ACHN (cell line): ENCODE measurements at regions not wholly inside any gene's neighbourhood (a gene's known extent, or its start where the extent isn't known, plus 50 kb on each side); places are given as distances from the start of the nearest gene placed in this dataset.
A peak's percentile ranks its signal among the peaks of the same experiment; 100 is the strongest.
"Not testable (repeated sequence)": the region's sequence is repeated elsewhere in the genome, so short reads cannot be mapped to it uniquely, and the experiment has no call there.

Experiments used
- DNase-seq: peaks from one replicate; pipeline ENCODE4 v3.0.0-alpha.2; 2015
- in situ Hi-C: cut with HindIII; loops from 2 replicates; pipeline ENCODE4 v1.10.0; 2017; ENCODE audit warnings: low sequenced_read_pairs, low pct_ligation_motif_present, low pct_unique_long_range_greater_than_20kb

DNA sequence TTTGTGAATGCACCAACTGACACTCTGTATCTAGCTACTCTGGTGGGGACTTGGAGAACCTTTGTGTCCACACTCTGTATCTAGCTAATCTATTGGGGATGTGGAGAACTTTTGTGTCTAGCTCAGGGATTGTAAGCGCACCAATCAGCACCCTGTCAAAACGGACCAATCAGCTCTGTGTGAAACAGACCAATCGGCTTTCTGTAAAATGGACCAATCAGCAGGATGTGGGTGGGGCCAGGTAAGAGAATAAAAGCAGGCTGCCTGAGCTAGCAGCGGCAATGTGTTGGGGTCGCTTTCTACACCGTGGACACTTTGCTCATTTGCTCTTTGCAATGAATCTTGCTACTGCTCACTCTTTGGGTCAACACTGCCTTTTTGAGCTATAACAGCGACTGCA is 78.5 kb upstream of the KCNAB1 start:
- in situ Hi-C loops, DNase-seq: not testable (repeated sequence)

DNA sequence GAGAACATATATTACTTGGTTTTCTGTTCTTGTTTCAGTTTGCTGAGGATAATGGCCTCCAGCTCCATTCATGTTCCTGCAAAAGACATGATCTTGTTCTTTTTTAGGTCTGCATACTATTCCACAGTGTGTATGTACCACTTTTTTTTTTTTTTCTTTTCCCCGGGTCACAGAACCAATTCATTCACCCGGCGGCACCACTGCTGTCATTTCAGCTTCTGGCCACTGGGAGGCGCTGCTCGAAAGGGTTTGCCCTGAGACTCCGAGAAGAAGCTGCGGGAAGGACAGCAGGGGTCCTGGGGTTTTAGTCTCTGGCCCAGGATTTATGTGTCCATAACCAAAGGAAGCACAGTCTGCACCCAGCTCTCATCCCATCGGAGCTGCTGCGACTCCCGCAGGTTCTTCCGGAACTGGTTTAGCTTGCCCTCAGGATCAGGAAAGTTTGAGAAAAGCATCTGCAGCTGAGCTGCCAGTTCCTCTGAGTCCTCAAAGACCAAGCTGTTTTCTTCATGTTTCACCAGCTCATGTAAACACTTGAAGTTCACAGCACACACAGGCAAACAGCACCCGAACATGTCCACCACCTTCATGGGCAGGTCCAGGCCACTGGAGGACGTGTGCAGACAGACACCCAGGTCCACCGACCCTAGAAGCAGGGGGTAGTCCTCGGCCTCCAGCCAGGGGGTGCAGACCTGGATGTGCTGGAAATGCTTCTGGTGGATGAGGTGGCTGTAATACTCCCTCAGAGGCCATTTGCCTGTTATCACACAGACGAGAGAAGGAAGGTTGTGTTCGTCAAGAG is 76.3 kb upstream of the KCNAB1 start:
- in situ Hi-C loops, result not testable (repeated sequence)
- DNase-seq, result peak; percentile 30

DNA sequence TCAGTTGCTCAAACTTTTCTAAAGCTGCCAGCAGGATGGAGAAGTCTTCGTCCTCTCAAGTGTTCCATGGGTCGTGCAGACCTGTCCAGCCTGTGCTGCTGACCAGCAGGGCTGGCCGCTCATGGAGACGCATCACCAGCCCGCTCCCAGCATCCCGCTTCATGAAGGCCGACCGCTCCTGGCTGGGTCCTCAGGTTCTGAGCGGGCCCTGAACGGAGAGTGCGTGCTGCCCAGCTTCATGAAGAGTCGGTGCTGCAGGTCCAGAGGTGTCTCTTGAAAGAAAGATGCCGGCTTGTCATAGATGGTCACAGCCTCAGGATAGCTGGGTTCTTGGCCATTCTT is 75.8 kb upstream of the KCNAB1 start:
- no peak for DNase-seq
- in situ Hi-C loops, result no loop called here

DNA sequence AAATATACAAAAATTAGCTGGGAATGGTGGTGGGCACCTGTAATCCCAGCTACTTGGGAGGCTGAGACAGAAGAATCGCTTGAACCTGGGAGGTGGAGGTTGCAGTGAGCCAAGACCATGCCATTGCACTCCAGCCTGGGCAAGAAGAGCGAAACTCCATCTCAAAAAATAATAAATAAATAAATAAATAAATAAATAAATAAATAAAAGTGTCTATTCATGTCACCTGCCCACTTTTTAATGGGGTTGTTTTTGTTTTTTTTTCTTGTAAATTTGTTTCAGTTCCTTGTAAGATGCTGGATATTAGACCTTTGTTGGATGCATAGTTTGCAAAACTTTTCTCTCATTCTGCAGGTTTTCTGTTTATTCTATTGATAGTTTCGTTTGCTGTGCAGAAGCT is 71.9 kb upstream of the KCNAB1 start:
- in situ Hi-C loops, DNase-seq: not testable (repeated sequence)

DNA sequence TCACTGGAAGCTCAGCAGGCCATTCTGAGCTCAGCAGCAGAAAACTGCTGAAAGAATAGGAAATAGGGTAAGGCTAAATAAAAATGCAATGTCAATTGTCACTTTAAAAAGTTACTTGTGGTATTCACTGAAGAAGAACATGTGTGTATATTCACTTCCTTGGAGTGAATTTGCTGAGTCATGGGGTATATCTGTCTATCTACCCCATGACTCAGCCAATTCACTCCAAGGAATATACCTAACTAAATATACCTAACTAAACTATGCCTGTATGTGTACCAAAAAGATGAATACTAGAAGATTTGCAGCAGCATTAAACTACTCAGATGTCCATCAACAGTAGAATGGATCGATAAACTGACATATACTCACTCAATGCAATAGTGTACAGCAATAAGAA is 69.5 kb upstream of the KCNAB1 start:
- in situ Hi-C loops, result no loop called here
- DNase-seq, result no peak

DNA sequence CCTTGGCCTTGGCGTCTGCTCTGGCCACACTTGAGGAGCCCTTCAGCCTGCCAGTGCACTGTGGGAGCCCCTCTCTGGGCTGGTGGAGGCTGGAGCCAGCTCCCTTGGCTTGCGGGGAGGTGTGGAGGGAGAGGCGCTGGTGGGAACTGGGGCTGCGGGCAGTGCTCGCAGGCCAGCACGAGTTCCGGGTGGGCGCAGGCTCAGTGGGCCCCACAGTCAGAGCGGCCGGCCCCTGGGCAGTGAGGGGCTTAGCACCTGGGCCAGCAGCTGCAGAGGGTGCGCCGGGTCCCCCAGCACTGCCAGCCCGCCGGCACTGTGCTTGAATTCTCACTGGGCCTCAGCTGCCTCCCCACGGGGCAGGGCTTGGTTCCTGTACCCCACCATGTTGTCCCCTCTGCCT is 68.7 kb upstream of the KCNAB1 start:
- in situ Hi-C loops, result no loop called here
- no peak for DNase-seq

DNA sequence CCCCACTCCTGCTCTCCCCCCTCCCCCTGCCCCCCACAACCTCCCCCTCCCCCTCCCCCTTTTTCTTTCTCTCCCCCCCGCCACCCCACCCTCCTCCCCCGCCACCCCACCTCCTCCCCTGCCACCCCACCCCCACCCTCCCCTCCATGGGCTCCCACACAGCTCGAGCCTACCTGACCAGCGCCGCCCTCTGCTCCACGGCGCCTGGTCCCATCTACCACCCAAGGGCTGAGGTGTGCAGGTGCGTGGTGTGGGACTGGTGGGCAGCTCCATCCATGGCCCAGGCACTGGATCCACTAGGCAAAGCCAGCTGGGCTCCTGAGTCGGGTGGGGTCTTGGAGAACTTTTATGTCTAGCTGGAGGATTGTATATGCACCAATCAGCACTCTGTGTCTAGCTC is 68.3 kb upstream of the KCNAB1 start:
- no peak for DNase-seq
- in situ Hi-C loops, result no loop called here

DNA sequence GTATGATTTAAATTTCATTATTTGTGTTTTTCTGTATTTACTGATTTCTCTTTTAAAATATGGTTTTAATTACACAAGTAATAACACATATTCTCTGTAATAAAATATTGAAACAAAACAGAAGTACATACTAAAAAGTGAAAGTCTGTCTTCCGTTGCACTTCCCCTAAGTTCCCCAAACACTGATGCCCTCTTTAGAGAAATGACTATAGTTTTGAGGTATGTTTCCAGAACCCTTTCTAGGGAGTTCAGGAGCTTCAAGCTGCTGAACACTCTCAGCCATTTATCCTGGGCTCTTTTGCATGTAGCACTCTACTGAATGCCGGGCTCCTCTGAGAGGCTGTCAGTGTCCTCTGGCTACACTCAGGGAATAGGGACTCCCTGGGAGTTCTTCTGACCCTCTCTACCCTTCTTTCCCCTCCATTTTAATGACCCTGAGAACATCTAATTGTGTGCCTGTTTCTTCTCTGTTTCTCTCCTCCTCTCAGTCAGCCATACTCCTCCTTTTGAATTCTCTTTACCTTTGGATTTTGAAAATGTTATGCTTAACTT is 60.4 kb upstream of the KCNAB1 start:
- in situ Hi-C loops, result no loop called here
- DNase-seq, result no peak

DNA sequence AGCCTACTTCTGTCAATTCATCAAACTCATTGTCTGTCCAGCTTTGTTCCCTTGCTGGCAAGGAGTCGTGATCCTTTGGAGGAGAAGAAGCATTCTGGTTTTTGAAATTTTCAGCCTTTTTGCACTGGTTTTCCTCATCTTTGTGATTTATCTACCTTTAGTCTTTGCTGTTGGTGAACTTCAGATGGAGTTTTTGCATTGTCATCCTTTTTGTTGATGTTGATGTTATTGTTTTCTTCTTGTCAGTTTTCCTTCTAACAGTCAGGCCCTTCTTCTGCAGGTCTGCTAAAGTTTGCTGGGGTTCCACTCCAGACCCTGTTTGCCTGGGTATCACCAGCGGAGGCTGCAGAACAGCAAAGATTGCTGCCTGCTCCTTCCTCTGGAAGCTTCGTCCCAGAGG is 52.2 kb upstream of the KCNAB1 start:
- in situ Hi-C loops, DNase-seq: not testable (repeated sequence)

DNA sequence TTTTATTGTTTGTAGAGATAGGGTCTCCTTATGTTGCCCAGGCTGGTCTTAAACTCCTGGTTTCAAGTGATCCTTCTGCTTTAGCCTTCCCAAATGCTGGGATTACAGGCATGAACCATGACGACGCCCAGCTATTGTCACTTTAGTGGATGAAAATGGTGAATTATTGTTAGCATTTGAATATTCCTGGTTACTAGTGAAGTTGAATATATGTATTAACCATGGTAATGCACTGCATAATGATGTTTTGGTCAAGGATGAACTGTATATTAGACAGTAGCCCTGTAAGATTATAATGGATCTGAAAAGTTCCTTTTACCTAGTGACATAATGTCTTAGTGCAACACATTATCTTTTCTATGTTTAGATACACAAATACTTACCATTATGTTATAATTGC is 50.4 kb upstream of the KCNAB1 start:
- DNase-seq, result no peak
- in situ Hi-C loops, result no loop called here
